ENCODE measurements at regions not wholly inside any gene's neighbourhood (a gene's known extent, or its start where the extent isn't known, plus 50 kb on each side); places are given as distances from the start of the nearest gene placed in this dataset.
A peak's percentile ranks its signal among the peaks of the same experiment; 100 is the strongest.

GRCh38 chr3:174495928-174496327, 363.2 kb upstream of the NAALADL2 start:
- Histone ChIP-seq H3K27me3 (no peaks in the 10 kb centered on the region), H3K9me3 (no peaks in the 10 kb centered on the region), H3K4me1 (no peaks in the 10 kb centered on the region), H3K4me3 (no peak overlapping the region), H3K27ac (peak overlapping the region in 1 of 4 donors; percentile 15), H3K36me3 (no peaks in the 10 kb centered on the region)
- 83% methylated on average over 1 of the region's 1 CpG; no CpG with 5 or more reads in 1 of the 2 donors for WGBS, 2 donors (ENCODE audit: low coverage in 1 of 2)
- in situ Hi-C loops (cut with MboI; ENCODE audit: low pct_ligation_motif_present in 1 of 4, low pct_unique_long_range_greater_than_20kb in 1 of 4, low sequenced_read_pairs in 3 of 4) (no loop called here), intact Hi-C loops (cut with DNase I; ENCODE audit: low total_unique reads) (no loop called here)
- TF ChIP-seq, protein P1, sequence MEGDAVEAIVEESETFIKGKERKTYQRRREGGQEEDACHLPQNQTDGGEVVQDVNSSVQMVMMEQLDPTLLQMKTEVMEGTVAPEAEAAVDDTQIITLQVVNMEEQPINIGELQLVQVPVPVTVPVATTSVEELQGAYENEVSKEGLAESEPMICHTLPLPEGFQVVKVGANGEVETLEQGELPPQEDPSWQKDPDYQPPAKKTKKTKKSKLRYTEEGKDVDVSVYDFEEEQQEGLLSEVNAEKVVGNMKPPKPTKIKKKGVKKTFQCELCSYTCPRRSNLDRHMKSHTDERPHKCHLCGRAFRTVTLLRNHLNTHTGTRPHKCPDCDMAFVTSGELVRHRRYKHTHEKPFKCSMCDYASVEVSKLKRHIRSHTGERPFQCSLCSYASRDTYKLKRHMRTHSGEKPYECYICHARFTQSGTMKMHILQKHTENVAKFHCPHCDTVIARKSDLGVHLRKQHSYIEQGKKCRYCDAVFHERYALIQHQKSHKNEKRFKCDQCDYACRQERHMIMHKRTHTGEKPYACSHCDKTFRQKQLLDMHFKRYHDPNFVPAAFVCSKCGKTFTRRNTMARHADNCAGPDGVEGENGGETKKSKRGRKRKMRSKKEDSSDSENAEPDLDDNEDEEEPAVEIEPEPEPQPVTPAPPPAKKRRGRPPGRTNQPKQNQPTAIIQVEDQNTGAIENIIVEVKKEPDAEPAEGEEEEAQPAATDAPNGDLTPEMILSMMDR (IDR thresholded peaks at IDR 0.05) = no peak
- no peak for TF ChIP-seq POLR2A (IDR thresholded peaks at IDR 0.05)
- TF ChIP-seq EP300 (IDR thresholded peaks at IDR 0.05; ENCODE audit: low read depth) = no peak
- no peak for TF ChIP-seq POLR2AphosphoS5 (IDR thresholded peaks at IDR 0.05)
- no peak for DNase-seq

- in situ Hi-C loops (cut with MboI; ENCODE audit: low pct_ligation_motif_present in 1 of 4, low pct_unique_long_range_greater_than_20kb in 1 of 4, low sequenced_read_pairs in 3 of 4) = no loop called here
- 40 to 46% methylated on average over 2 of the region's 2 CpGs for WGBS, 2 donors (ENCODE audit: low coverage in 1 of 2)
These were observed 360.5 kb upstream of the NAALADL2 start for GRCh38 chr3:174498638-174499037.

GRCh38 chr3:174505266-174505665, 353.9 kb upstream of the NAALADL2 start:
- Histone ChIP-seq H3K27ac (no peak overlapping the region), H3K4me1 (no peaks in the 10 kb centered on the region), H3K9me3 (no peaks in the 10 kb centered on the region), H3K27me3 (no peaks in the 10 kb centered on the region), H3K36me3 (no peaks in the 10 kb centered on the region), H3K4me3 (no peak overlapping the region)
- TF ChIP-seq, protein P1 (IDR thresholded peaks at IDR 0.05) = no peak
- no peak for TF ChIP-seq EP300 (IDR thresholded peaks at IDR 0.05; ENCODE audit: low read depth)
- TF ChIP-seq POLR2A (IDR thresholded peaks at IDR 0.05) = no peak
- no peak for TF ChIP-seq POLR2AphosphoS5 (IDR thresholded peaks at IDR 0.05)
- intact Hi-C loops (cut with DNase I; ENCODE audit: low total_unique reads) (no loop called here), in situ Hi-C loops (cut with MboI; ENCODE audit: low pct_ligation_motif_present in 1 of 4, low pct_unique_long_range_greater_than_20kb in 1 of 4, low sequenced_read_pairs in 3 of 4) (no loop called here)
- no peak for DNase-seq
- WGBS, 2 donors (ENCODE audit: low coverage in 1 of 2) = 95 to 100% methylated on average over 1 of the region's 1 CpG

More at GRCh38 chr3:174498638-174499037, 360.5 kb upstream of the NAALADL2 start:
- H3K27me3 ChIP-seq = no peaks in the 10 kb centered on the region
- no peak for DNase-seq
- no peaks in the 10 kb centered on the region for H3K9me3 ChIP-seq
- H3K27ac ChIP-seq = no peak overlapping the region
- no peaks in the 10 kb centered on the region for H3K4me1 ChIP-seq
- TF ChIP-seq EP300 (IDR thresholded peaks at IDR 0.05; ENCODE audit: low read depth) (no peak), POLR2AphosphoS5 (IDR thresholded peaks at IDR 0.05) (no peak), POLR2A (IDR thresholded peaks at IDR 0.05) (no peak)
- TF ChIP-seq, protein P1 (IDR thresholded peaks at IDR 0.05) = no peak
- no peak overlapping the region for H3K4me3 ChIP-seq
- intact Hi-C loops (cut with DNase I; ENCODE audit: low total_unique reads) = no loop called here
- no peaks in the 10 kb centered on the region for H3K36me3 ChIP-seq

GRCh38 chr3:174524203-174524602, 334.9 kb upstream of the NAALADL2 start:
- WGBS, 2 donors (ENCODE audit: low coverage in 1 of 2) = 89 to 91% methylated on average over 3 of the region's 3 CpGs
- H3K27me3 ChIP-seq = no peaks in the 10 kb centered on the region
- no peak overlapping the region for H3K4me3 ChIP-seq
- DNase-seq = no peak
- TF ChIP-seq EP300 (IDR thresholded peaks at IDR 0.05; ENCODE audit: low read depth) (no peak), POLR2A (IDR thresholded peaks at IDR 0.05) (no peak), POLR2AphosphoS5 (IDR thresholded peaks at IDR 0.05) (no peak)
- TF ChIP-seq, protein P1 (IDR thresholded peaks at IDR 0.05) = no peak
- no peaks in the 10 kb centered on the region for H3K9me3 ChIP-seq
- in situ Hi-C loops (cut with MboI; ENCODE audit: low pct_ligation_motif_present in 1 of 4, low pct_unique_long_range_greater_than_20kb in 1 of 4, low sequenced_read_pairs in 3 of 4) (no loop called here), intact Hi-C loops (cut with DNase I; ENCODE audit: low total_unique reads) (no loop called here)
- no peaks in the 10 kb centered on the region for H3K4me1 ChIP-seq
- H3K36me3 ChIP-seq = no peaks in the 10 kb centered on the region
- H3K27ac ChIP-seq = no peak overlapping the region

Measured in transverse colon (tissue), 4 donors.